ENCODE measurements at regions not wholly inside any gene's neighbourhood (a gene's known extent, or its start where the extent isn't known, plus 50 kb on each side); places are given as distances from the start of the nearest gene placed in this dataset.

DNA sequence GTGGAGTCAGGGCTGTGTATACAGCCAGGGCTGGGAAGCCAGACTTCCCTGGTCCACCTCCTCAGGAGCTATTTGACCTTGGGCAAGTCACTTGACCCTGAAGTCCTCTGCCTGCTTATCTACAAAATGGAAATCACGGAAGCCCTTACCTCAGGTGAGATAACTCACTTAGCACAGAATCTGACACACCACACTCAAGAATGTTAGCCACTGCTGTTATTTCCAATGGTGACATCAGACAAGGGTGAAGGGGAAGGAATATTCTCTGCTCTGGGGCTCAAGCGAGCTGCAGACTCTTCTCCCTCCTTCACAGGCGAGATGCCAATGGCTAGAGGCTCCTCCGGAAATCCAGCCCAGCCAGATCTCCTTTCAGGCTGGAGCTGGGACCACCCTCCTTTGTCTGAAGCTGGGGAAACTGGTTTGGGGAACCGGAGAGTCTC is 189.6 kb downstream of the HAUS1 start:
- no peak for DNase-seq (ENCODE audit: low spot score)
- TF ChIP-seq, protein P1, sequence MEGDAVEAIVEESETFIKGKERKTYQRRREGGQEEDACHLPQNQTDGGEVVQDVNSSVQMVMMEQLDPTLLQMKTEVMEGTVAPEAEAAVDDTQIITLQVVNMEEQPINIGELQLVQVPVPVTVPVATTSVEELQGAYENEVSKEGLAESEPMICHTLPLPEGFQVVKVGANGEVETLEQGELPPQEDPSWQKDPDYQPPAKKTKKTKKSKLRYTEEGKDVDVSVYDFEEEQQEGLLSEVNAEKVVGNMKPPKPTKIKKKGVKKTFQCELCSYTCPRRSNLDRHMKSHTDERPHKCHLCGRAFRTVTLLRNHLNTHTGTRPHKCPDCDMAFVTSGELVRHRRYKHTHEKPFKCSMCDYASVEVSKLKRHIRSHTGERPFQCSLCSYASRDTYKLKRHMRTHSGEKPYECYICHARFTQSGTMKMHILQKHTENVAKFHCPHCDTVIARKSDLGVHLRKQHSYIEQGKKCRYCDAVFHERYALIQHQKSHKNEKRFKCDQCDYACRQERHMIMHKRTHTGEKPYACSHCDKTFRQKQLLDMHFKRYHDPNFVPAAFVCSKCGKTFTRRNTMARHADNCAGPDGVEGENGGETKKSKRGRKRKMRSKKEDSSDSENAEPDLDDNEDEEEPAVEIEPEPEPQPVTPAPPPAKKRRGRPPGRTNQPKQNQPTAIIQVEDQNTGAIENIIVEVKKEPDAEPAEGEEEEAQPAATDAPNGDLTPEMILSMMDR (IDR thresholded peaks at IDR 0.05), result no peak
- H3K27ac Mint-ChIP-seq (ENCODE audit: unreplicated experiment), result no peak overlapping the region
- H3K27me3 Mint-ChIP-seq (ENCODE audit: low read depth), result no peaks in the 10 kb centered on the region
- no peaks in the 10 kb centered on the region for H3K36me3 Mint-ChIP-seq (ENCODE audit: low read depth)
- peaks cover 5% of the 10 kb centered on the region for H3K4me1 Mint-ChIP-seq (ENCODE audit: low read depth)
- no peak overlapping the region for H3K4me3 Mint-ChIP-seq (ENCODE audit: unreplicated experiment)
- H3K9me3 Mint-ChIP-seq (ENCODE audit: low read depth), result no peaks in the 10 kb centered on the region

DNA sequence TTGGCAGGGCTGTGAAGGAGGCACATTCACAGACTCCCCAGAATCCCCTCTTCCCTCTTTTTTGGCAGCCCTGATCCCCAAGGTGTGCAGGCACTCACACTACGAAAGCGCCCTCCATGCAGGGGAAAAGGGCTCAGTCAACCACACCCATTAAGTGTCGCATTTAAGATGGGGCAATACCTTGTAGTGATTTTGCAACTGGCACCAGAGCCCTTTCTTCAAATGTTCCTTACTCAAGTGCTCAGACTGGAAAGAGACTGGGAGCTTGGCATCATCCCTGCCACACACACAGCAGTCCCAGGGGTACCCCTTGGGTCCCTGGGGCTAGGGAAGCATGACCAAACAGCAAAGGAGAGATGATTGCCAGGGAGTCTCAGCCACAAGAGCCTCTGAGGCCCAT is 190.1 kb downstream of the HAUS1 start:
- Mint-ChIP-seq H3K27me3 (ENCODE audit: low read depth) (no peaks in the 10 kb centered on the region), H3K9me3 (ENCODE audit: low read depth) (no peaks in the 10 kb centered on the region), H3K27ac (ENCODE audit: unreplicated experiment) (no peak overlapping the region), H3K4me3 (ENCODE audit: unreplicated experiment) (no peak overlapping the region), H3K4me1 (ENCODE audit: low read depth) (peaks cover 5% of the 10 kb centered on the region), H3K36me3 (ENCODE audit: low read depth) (no peaks in the 10 kb centered on the region)
- DNase-seq (ENCODE audit: low spot score), result no peak
- TF ChIP-seq, protein P1 (IDR thresholded peaks at IDR 0.05), result no peak

DNA sequence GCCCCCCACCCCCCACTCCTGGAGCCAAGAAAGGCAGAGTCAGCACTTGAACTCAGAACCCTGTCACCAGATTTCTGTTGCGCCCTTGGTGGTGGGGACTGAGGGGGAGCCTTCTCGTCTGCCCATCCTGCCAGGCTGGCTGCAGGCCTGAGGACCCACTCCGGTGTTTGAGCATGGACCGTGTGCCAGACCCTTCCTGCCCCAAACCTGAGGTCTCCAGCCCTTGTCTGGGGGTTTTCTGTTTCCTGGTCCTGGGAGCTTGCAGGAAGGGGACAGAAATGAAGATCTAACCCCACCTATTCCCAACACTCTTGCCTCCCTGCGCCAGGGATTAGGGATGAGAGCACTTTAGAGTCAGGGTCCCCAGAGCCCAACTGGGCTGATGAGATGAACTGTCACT is 190.6 kb downstream of the HAUS1 start:
- Mint-ChIP-seq H3K9me3 (ENCODE audit: low read depth) (no peaks in the 10 kb centered on the region), H3K36me3 (ENCODE audit: low read depth) (no peaks in the 10 kb centered on the region), H3K27ac (ENCODE audit: unreplicated experiment) (no peak overlapping the region), H3K27me3 (ENCODE audit: low read depth) (no peaks in the 10 kb centered on the region), H3K4me1 (ENCODE audit: low read depth) (peaks cover 5% of the 10 kb centered on the region), H3K4me3 (ENCODE audit: unreplicated experiment) (no peak overlapping the region)
- TF ChIP-seq, protein P1 (IDR thresholded peaks at IDR 0.05), result no peak
- no peak for DNase-seq (ENCODE audit: low spot score)

DNA sequence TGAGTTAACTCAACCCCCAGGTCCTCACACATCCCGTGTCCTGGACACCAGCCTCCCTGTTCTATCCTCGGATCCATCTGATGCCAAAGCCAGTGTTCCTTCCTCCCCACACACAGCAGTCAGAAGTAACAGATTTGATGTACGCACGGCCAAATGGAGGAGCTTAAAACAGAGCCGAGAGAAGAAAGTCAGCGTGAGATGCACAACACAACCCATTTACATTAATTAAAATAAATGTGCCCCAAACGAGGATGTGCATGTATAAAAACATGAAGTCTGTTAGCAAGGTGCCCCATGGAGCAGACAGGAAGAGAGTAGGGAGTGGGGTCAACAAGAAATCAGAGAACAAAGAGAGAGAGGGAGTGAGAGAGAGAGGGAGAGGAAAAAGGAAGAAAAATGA is 191.2 kb downstream of the HAUS1 start:
- Mint-ChIP-seq H3K4me3 (ENCODE audit: unreplicated experiment) (no peak overlapping the region), H3K4me1 (ENCODE audit: low read depth) (peaks cover 5% of the 10 kb centered on the region), H3K27ac (ENCODE audit: unreplicated experiment) (no peak overlapping the region), H3K36me3 (ENCODE audit: low read depth) (no peaks in the 10 kb centered on the region), H3K9me3 (ENCODE audit: low read depth) (no peaks in the 10 kb centered on the region), H3K27me3 (ENCODE audit: low read depth) (no peaks in the 10 kb centered on the region)
- TF ChIP-seq, protein P1 (IDR thresholded peaks at IDR 0.05), result no peak
- no peak for DNase-seq (ENCODE audit: low spot score)

DNA sequence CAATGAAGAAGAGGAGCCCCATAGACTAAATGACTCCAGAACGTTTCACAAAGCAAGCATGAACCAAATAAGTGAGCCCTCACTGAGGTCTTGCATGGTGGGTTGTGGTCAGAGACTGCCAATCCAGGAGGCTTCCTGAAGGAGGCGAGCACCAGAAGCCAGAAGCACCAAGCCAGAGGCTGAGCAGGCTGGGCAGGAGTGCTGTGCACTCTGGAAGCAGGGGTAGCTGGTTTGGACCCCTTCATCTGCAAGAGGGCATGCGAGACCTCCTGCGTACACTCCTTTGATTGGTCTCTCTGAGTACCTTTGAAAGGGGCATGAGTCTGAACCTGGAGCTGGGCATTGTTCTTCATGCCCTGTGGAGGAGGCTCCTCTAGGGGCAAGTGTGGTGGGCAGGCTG is 192.5 kb downstream of the HAUS1 start:
- H3K4me3 Mint-ChIP-seq (ENCODE audit: unreplicated experiment), result no peak overlapping the region
- peaks cover 5% of the 10 kb centered on the region for H3K4me1 Mint-ChIP-seq (ENCODE audit: low read depth)
- no peaks in the 10 kb centered on the region for H3K36me3 Mint-ChIP-seq (ENCODE audit: low read depth)
- H3K27me3 Mint-ChIP-seq (ENCODE audit: low read depth), result peaks cover 9% of the 10 kb centered on the region
- TF ChIP-seq, protein P1 (IDR thresholded peaks at IDR 0.05), result no peak
- no peak overlapping the region for H3K27ac Mint-ChIP-seq (ENCODE audit: unreplicated experiment)
- no peak for DNase-seq (ENCODE audit: low spot score)
- H3K9me3 Mint-ChIP-seq (ENCODE audit: low read depth), result no peaks in the 10 kb centered on the region

Measured in chondrocyte (in vitro differentiated cells).